HepG2 (cell line): ENCODE measurements at regions not wholly inside any gene's neighbourhood (a gene's known extent, or its start where the extent isn't known, plus 50 kb on each side); places are given as distances from the start of the nearest gene placed in this dataset.
A peak's percentile ranks its signal among the peaks of the same experiment; 100 is the strongest.

Experiments used
- DMAP1 ChIP-seq: IDR thresholded peaks from 2 replicates; pipeline ENCODE4 v1.6.1; 2016
- GMEB1 ChIP-seq: sonication (generic); formaldehyde crosslinking; IDR thresholded peaks from 2 replicates; pipeline ENCODE4 v1.5.1; 2020; ENCODE audit warnings: missing genetic modification reagents, mild to moderate bottlenecking, borderline replicate concordance
- HMG20A ChIP-seq: IDR thresholded peaks from 2 replicates; pipeline ENCODE4 v1.6.1; 2016; ENCODE audit warnings: borderline replicate concordance
- KLF16 ChIP-seq, 2 experiments: sonication (generic) in 1 of 2; formaldehyde crosslinking in 1 of 2; IDR thresholded peaks; 2 replicates each; pipeline versions ENCODE4 v1.6.1 to v1.8.0; 2016 to 2023; ENCODE audit warnings: missing genetic modification reagents in 2 of 2, missing compliant biosample characterization in 1 of 2
- MAF1 ChIP-seq: sonication (generic); formaldehyde crosslinking; IDR thresholded peaks from 2 replicates; pipeline ENCODE4 v1.5.0; 2020; ENCODE audit warnings: missing genetic modification reagents, borderline replicate concordance
- MED8 ChIP-seq: sonication (generic); formaldehyde crosslinking; IDR thresholded peaks from 2 replicates; pipeline ENCODE4 v1.8.1; 2023; ENCODE audit warnings: mild to moderate bottlenecking, missing genetic modification reagents; ENCODE audit not compliant: insufficient replicate concordance
- NCOR1 ChIP-seq: fragments of 200-600 bp; sonication (generic); IDR thresholded peaks from 2 replicates; pipeline ENCODE4 v1.7.0; 2017; ENCODE audit warnings: antibody characterized with exemption, low read length, borderline replicate concordance
- NFYC ChIP-seq: IDR thresholded peaks from 2 replicates; pipeline ENCODE4 v1.6.1; 2016; ENCODE audit warnings: missing genetic modification reagents, missing compliant biosample characterization
- SNRNP70 ChIP-seq: fragments of 200-400 bp; formaldehyde crosslinking; IDR thresholded peaks from 2 replicates; pipeline ENCODE4 v1.6.1; 2017; ENCODE audit warnings: mild to moderate bottlenecking, low read depth, low read length, moderate library complexity
- TGIF2 ChIP-seq: IDR thresholded peaks from 2 replicates; pipeline ENCODE4 v1.6.1; 2016; ENCODE audit warnings: control low read depth, missing compliant biosample characterization
- ZBTB1 ChIP-seq: sonication (generic); formaldehyde crosslinking; IDR thresholded peaks from 2 replicates; pipeline ENCODE4 v1.4.0; 2020; ENCODE audit warnings: missing genetic modification reagents, borderline replicate concordance
- ZEB1 ChIP-seq: IDR thresholded peaks from 2 replicates; pipeline ENCODE4 v1.6.1; 2012; ENCODE audit warnings: mild to moderate bottlenecking, low read depth, inconsistent platforms; ENCODE audit not compliant: insufficient replicate concordance
- ZFAT ChIP-seq: sonication (generic); formaldehyde crosslinking; conservative IDR thresholded peaks from 2 replicates; pipeline ENCODE4 v1.8.1; 2023; ENCODE audit warnings: missing genetic modification reagents, inconsistent platforms
- ZMYM4 ChIP-seq: sonication (generic); formaldehyde crosslinking; IDR thresholded peaks from 2 replicates; pipeline ENCODE4 v1.8.1; 2023; ENCODE audit warnings: mild to moderate bottlenecking, missing genetic modification reagents
- ZNF251 ChIP-seq: sonication (generic); formaldehyde crosslinking; IDR thresholded peaks from 2 replicates; pipeline ENCODE4 v1.9.0; 2021; ENCODE audit warnings: mild to moderate bottlenecking, missing genetic modification reagents
- ZNF253 ChIP-seq: sonication (generic); formaldehyde crosslinking; IDR thresholded peaks from 2 replicates; pipeline ENCODE4 v1.8.0; 2022; ENCODE audit warnings: mild to moderate bottlenecking, missing genetic modification reagents, borderline replicate concordance
- ZNF557 ChIP-seq: sonication (generic); formaldehyde crosslinking; IDR thresholded peaks from 2 replicates; pipeline ENCODE4 v1.4.0; 2020; ENCODE audit warnings: missing genetic modification reagents
- ZNF567 ChIP-seq: sonication (generic); formaldehyde crosslinking; IDR thresholded peaks from 2 replicates; pipeline ENCODE4 v1.8.1; 2023; ENCODE audit warnings: mild to moderate bottlenecking, missing genetic modification reagents, borderline replicate concordance
- ZNF7 ChIP-seq: IDR thresholded peaks from 2 replicates; pipeline ENCODE4 v1.6.1; 2016; ENCODE audit warnings: missing biosample characterization, missing genetic modification reagents
- ZNF724P ChIP-seq: sonication (generic); formaldehyde crosslinking; IDR thresholded peaks from 2 replicates; pipeline ENCODE4 v1.8.0; 2022; ENCODE audit warnings: missing genetic modification reagents, borderline replicate concordance
- ZNF768 ChIP-seq: sonication (generic); formaldehyde crosslinking; IDR thresholded peaks from 2 replicates; pipeline ENCODE4 v1.4.0; 2020; ENCODE audit warnings: missing genetic modification reagents
- TF ChIP-seq, protein P1 (sequence below): sonication (generic); formaldehyde crosslinking; IDR thresholded peaks from 2 replicates; pipeline ENCODE4 v1.8.1; 2023; ENCODE audit warnings: mild to moderate bottlenecking, missing genetic modification reagents
- TF ChIP-seq, protein P2 (sequence below): sonication (generic); formaldehyde crosslinking; IDR thresholded peaks from 2 replicates; pipeline ENCODE4 v1.8.0; 2022; ENCODE audit warnings: mild to moderate bottlenecking, missing genetic modification reagents, moderate library complexity
- TF ChIP-seq, protein P3 (sequence below): sonication (generic); formaldehyde crosslinking; IDR thresholded peaks from 2 replicates; pipeline ENCODE4 v1.4.0; 2020; ENCODE audit warnings: missing genetic modification reagents
- TF ChIP-seq, protein P4 (sequence below): sonication (generic); formaldehyde crosslinking; IDR thresholded peaks from 2 replicates; pipeline ENCODE4 v1.5.1; 2020; ENCODE audit warnings: missing genetic modification reagents, mild to moderate bottlenecking, borderline replicate concordance

GRCh38 chr10:59037506-59037905, 138.9 kb upstream of the PHYHIPL start (continued):
- TF ChIP-seq, protein P1, sequence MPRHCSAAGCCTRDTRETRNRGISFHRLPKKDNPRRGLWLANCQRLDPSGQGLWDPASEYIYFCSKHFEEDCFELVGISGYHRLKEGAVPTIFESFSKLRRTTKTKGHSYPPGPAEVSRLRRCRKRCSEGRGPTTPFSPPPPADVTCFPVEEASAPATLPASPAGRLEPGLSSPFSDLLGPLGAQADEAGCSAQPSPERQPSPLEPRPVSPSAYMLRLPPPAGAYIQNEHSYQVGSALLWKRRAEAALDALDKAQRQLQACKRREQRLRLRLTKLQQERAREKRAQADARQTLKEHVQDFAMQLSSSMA (CRISPR knock-in tag): no peak
- TF ChIP-seq TGIF2: no peak
- TF ChIP-seq ZNF567 (CRISPR knock-in tag): no peak
- no peak for TF ChIP-seq ZFAT
- TF ChIP-seq GMEB1 (CRISPR knock-in tag): no peak
- TF ChIP-seq ZNF251 (CRISPR knock-in tag): no peak
- TF ChIP-seq HMG20A (CRISPR knock-in tag): peak; percentile 45; the same call in 1 of the 2 replicates
- no peak for TF ChIP-seq ZNF557 (CRISPR knock-in tag)
- no peak for TF ChIP-seq ZNF7 (CRISPR knock-in tag)
- TF ChIP-seq NCOR1: no peak
- TF ChIP-seq, protein P2, sequence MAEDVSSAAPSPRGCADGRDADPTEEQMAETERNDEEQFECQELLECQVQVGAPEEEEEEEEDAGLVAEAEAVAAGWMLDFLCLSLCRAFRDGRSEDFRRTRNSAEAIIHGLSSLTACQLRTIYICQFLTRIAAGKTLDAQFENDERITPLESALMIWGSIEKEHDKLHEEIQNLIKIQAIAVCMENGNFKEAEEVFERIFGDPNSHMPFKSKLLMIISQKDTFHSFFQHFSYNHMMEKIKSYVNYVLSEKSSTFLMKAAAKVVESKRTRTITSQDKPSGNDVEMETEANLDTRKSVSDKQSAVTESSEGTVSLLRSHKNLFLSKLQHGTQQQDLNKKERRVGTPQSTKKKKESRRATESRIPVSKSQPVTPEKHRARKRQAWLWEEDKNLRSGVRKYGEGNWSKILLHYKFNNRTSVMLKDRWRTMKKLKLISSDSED: no peak
- TF ChIP-seq SNRNP70: no peak
- no peak for TF ChIP-seq ZMYM4
- no peak for TF ChIP-seq DMAP1 (CRISPR knock-in tag)
- TF ChIP-seq MAF1 (CRISPR knock-in tag): no peak
- TF ChIP-seq ZBTB1: no peak
- no peak for TF ChIP-seq ZNF724P
- no peak for TF ChIP-seq ZNF253 (CRISPR knock-in tag)
- TF ChIP-seq, protein P3, sequence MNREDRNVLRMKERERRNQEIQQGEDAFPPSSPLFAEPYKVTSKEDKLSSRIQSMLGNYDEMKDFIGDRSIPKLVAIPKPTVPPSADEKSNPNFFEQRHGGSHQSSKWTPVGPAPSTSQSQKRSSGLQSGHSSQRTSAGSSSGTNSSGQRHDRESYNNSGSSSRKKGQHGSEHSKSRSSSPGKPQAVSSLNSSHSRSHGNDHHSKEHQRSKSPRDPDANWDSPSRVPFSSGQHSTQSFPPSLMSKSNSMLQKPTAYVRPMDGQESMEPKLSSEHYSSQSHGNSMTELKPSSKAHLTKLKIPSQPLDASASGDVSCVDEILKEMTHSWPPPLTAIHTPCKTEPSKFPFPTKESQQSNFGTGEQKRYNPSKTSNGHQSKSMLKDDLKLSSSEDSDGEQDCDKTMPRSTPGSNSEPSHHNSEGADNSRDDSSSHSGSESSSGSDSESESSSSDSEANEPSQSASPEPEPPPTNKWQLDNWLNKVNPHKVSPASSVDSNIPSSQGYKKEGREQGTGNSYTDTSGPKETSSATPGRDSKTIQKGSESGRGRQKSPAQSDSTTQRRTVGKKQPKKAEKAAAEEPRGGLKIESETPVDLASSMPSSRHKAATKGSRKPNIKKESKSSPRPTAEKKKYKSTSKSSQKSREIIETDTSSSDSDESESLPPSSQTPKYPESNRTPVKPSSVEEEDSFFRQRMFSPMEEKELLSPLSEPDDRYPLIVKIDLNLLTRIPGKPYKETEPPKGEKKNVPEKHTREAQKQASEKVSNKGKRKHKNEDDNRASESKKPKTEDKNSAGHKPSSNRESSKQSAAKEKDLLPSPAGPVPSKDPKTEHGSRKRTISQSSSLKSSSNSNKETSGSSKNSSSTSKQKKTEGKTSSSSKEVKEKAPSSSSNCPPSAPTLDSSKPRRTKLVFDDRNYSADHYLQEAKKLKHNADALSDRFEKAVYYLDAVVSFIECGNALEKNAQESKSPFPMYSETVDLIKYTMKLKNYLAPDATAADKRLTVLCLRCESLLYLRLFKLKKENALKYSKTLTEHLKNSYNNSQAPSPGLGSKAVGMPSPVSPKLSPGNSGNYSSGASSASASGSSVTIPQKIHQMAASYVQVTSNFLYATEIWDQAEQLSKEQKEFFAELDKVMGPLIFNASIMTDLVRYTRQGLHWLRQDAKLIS (CRISPR knock-in tag): no peak
- peak in 1 of 2 experiments; percentile 67; a peak in 1 of 4 replicates for TF ChIP-seq KLF16 (CRISPR knock-in tag; IDR thresholded peaks at IDR 0.05)
- TF ChIP-seq, protein P4, sequence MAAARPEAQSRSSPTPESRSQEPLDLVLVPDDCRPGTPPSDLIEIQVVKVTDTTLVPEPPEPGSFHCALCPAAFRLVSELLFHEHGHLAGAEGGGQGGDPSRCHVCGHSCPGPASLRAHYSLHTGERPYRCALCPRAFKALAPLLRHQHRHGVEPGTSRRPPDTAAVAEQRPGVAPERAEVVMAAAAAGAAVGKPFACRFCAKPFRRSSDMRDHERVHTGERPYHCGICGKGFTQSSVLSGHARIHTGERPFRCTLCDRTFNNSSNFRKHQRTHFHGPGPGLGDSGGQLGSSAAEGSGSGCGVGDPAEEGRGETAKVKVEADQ (CRISPR knock-in tag): no peak
- TF ChIP-seq MED8 (CRISPR knock-in tag): no peak
- no peak for TF ChIP-seq ZEB1
- no peak for TF ChIP-seq NFYC (CRISPR knock-in tag)
- TF ChIP-seq ZNF768 (CRISPR knock-in tag): no peak
